ENCODE measurements at regions not wholly inside any gene's neighbourhood (a gene's known extent, or its start where the extent isn't known, plus 50 kb on each side); places are given as distances from the start of the nearest gene placed in this dataset.

DNA sequence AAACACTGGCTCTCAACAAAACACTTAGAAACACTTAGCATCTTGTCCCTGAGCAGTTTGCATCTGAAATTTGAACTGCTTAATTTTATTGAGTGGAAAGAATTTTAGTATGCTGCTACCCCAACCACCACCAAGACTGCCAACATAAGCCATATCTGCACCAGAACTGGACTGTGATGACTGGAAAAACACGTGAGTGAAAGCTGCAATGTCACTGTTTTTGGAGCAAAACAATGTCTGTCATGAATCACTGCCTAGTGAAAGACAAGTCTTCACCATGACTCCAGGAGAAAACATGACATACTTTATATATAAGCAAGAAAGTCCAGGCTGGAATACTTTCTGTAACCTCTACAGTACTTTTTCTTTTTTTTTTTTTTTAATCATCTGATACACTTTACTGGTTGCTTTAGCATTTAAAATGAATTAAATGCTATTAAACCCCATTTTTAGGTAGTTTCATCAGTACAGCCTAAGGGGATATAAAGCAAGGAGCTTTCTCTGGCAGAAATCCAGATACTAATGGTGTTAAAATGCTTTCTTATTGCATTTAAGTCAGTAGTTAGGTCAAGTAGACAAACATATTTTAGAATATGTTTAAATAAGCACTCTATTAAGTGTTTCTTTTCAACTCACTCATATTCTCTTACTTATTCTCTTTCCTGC, 2129.4 kb upstream of the PIK3C3 start:
- peak; percentile 37 for DNase-seq (ENCODE audit: low read depth)
- no peak overlapping the region for H3K4me3 ChIP-seq (ENCODE audit: low read depth, low read length)
- TF ChIP-seq, protein P1, sequence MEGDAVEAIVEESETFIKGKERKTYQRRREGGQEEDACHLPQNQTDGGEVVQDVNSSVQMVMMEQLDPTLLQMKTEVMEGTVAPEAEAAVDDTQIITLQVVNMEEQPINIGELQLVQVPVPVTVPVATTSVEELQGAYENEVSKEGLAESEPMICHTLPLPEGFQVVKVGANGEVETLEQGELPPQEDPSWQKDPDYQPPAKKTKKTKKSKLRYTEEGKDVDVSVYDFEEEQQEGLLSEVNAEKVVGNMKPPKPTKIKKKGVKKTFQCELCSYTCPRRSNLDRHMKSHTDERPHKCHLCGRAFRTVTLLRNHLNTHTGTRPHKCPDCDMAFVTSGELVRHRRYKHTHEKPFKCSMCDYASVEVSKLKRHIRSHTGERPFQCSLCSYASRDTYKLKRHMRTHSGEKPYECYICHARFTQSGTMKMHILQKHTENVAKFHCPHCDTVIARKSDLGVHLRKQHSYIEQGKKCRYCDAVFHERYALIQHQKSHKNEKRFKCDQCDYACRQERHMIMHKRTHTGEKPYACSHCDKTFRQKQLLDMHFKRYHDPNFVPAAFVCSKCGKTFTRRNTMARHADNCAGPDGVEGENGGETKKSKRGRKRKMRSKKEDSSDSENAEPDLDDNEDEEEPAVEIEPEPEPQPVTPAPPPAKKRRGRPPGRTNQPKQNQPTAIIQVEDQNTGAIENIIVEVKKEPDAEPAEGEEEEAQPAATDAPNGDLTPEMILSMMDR (conservative IDR thresholded peaks at IDR 0.05; ENCODE audit: low read depth, low read length): no peak

DNA sequence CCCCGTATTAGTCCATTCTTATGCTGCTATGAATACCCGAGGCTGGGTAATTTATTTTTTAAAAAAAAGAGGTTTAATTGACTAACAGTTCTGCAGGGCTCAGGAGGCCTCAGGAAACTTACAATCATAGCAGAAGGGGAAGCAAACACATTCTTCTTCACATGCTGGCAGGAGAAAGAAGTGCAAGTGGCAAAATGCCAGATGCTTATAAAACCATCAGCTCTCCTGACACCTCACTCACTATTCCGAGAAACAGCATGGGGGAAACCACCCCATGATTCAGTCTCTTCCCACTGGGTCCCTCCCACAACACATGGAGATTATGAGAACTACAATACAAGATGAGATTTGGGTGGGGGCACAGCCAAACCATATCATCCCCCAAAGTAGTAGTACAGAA, 2148.5 kb upstream of the PIK3C3 start:
- peak; percentile 81 for DNase-seq (ENCODE audit: low read depth)
- TF ChIP-seq, protein P1 (conservative IDR thresholded peaks at IDR 0.05; ENCODE audit: low read depth, low read length): peak; percentile 18
- no peak overlapping the region for H3K4me3 ChIP-seq (ENCODE audit: low read depth, low read length)

DNA sequence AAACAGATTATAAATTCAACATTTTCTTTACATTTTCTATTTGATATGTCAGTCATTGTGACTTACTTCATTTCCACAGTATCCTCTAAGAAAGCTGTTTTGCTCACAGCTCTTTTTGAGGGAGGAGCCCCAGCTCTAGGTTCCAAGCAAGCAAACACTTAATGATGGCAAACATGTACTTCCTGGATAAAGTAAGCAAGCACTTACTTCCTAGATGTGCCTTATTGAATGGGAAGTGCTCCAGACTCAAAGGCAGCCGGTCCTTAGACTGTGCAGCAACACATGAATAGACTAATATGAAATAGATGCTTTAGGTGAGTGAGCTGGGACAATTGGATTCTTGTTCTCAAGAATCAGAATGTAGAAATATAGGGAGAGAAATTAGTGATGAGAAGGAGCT, 2149.8 kb upstream of the PIK3C3 start:
- no peak overlapping the region for H3K4me3 ChIP-seq (ENCODE audit: low read depth, low read length)
- TF ChIP-seq, protein P1 (conservative IDR thresholded peaks at IDR 0.05; ENCODE audit: low read depth, low read length): no peak
- DNase-seq (ENCODE audit: low read depth): no peak

DNA sequence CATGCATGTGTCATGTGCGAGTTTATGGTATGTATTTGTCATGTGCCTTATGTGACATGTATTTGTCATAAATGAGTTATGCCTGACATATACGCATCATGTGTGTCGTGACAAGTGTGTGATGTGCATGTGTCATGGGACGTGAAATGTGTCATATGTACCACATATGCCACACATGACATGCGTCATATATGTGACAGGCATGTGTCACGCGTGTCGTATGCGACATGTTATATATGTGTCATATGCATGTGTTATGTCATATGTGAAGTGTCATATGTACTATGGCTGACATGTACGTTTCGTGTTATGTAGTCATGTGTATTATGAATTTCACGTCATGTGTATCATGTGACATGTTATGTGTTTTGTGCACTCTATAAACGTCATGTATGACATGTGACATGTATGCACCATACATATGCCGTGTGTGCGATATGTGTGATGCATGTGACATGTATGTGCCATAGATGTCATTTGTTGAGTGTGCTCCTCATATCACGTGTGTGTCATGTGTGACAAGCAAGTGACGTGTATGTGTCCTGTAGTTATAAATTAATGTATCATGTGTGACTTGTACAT, 2152.3 kb upstream of the PIK3C3 start:
- TF ChIP-seq, protein P1 (conservative IDR thresholded peaks at IDR 0.05; ENCODE audit: low read depth, low read length): no peak
- no peak overlapping the region for H3K4me3 ChIP-seq (ENCODE audit: low read depth, low read length)
- no peak for DNase-seq (ENCODE audit: low read depth)

DNA sequence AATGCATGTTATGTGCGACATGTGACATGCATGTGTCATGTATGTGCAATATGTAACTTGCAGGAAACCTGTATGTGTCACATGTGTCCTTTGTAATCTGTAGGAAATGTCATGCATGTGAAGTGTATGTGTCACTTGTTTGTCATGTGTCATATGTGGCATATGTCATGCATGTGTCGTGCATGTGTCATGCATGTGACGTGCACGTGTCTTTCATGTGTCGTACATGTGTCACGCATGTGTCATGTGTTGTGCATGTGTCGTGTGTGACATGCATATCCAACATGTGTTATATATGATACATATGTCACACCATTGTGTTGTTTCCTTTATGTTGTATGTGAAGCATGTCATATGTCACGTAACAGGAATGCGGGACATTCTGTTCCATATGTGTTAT, 2153.2 kb upstream of the PIK3C3 start:
- no peak for DNase-seq (ENCODE audit: low read depth)
- H3K4me3 ChIP-seq (ENCODE audit: low read depth, low read length): no peak overlapping the region

DNA sequence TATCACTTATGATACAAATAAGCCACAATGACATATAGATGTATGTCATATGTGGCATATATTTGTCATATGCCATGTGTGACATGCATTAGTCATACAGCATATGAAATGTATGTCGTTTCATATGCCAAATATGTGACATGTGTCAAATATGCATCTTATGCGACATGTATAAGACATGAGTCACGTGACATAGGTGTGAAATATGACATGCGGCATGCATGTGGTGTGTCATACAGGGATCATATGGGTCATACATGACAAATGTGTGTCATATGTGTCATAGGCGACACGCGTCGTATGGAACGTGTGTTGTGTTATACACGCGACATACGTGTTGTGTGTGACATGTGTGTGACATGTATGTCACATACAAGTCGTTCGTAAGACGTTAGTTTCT, 2154.0 kb upstream of the PIK3C3 start:
- TF ChIP-seq, protein P1 (conservative IDR thresholded peaks at IDR 0.05; ENCODE audit: low read depth, low read length): no peak
- DNase-seq (ENCODE audit: low read depth): no peak

More for the DNA sequence above, 2153.2 kb upstream of the PIK3C3 start:
- TF ChIP-seq, protein P1 (conservative IDR thresholded peaks at IDR 0.05; ENCODE audit: low read depth, low read length): no peak

DNA sequence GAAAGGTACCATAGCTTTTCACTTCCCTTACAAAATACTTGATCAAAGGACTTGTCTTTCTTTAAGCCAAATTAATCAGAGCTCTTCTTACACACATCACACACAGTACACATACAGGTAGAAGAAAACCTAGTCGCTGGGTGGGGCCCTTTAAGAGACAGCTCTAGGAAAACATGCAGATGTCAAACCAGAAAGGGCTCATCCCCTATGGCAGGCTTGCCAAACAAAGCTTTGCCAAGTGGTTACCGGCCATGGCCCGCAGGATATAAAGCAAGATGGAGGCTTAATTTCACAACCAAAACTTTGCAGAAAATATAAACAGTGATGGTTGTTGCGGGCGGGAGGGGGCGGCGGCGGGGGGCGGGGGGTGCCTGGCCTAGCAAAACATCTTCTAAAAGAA, 2156.0 kb upstream of the PIK3C3 start:
- TF ChIP-seq, protein P1 (conservative IDR thresholded peaks at IDR 0.05; ENCODE audit: low read depth, low read length): no peak
- H3K4me3 ChIP-seq (ENCODE audit: low read depth, low read length): peak overlapping the region; percentile 72
- peak; percentile 48 for DNase-seq (ENCODE audit: low read depth)

More for the DNA sequence above, 2154.0 kb upstream of the PIK3C3 start:
- H3K4me3 ChIP-seq (ENCODE audit: low read depth, low read length): no peak overlapping the region
